ENCODE measurements at regions not wholly inside any gene's neighbourhood (a gene's known extent, or its start where the extent isn't known, plus 50 kb on each side); places are given as distances from the start of the nearest gene placed in this dataset.
"Not testable (repeated sequence)": the region's sequence is repeated elsewhere in the genome, so short reads cannot be mapped to it uniquely, and the experiment has no call there.

- DNase-seq (ENCODE audit: low read depth, low spot score) = no peak
Measured at GRCh38 chrX:113529426-113530013, 688.9 kb upstream of the AMOT start.

GRCh38 chrX:113522814-113523213, 682.2 kb upstream of the AMOT start:
- peak; percentile 22 for DNase-seq (ENCODE audit: low read depth, low spot score)

- DNase-seq (ENCODE audit: low read depth, low spot score) = no peak
Measured at GRCh38 chrX:113514906-113515305, 674.3 kb upstream of the AMOT start.

GRCh38 chrX:113512700-113513395, 672.2 kb upstream of the AMOT start:
- DNase-seq (ENCODE audit: low read depth, low spot score) = peak; percentile 47

GRCh38 chrX:113510586-113510985, 670.0 kb upstream of the AMOT start:
- DNase-seq (ENCODE audit: low read depth, low spot score) = no peak

- no peak for DNase-seq (ENCODE audit: low read depth, low spot score)
Measured at GRCh38 chrX:113492895-113493294, 652.3 kb upstream of the AMOT start.

GRCh38 chrX:113473418-113473817, 632.8 kb upstream of the AMOT start:
- no peak for DNase-seq (ENCODE audit: low read depth, low spot score)

GRCh38 chrX:113473015-113473414, 632.4 kb upstream of the AMOT start:
- not testable (repeated sequence) for DNase-seq (ENCODE audit: low read depth, low spot score)

GRCh38 chrX:113470166-113470565, 629.5 kb upstream of the AMOT start:
- no peak for DNase-seq (ENCODE audit: low read depth, low spot score)

- no peak for DNase-seq (ENCODE audit: low read depth, low spot score)
Measured at GRCh38 chrX:113457719-113458118, 617.1 kb upstream of the AMOT start.

- DNase-seq (ENCODE audit: low read depth, low spot score) = no peak
Measured at GRCh38 chrX:113455582-113455981, 615.0 kb upstream of the AMOT start.

- DNase-seq (ENCODE audit: low read depth, low spot score) = no peak
Measured at GRCh38 chrX:113429011-113429410, 588.4 kb upstream of the AMOT start.

GRCh38 chrX:113422323-113422722, 581.7 kb upstream of the AMOT start:
- no peak for DNase-seq (ENCODE audit: low read depth, low spot score)

GRCh38 chrX:113421432-113421831, 580.8 kb upstream of the AMOT start:
- no peak for DNase-seq (ENCODE audit: low read depth, low spot score)

- no peak for DNase-seq (ENCODE audit: low read depth, low spot score)
Measured at GRCh38 chrX:113412106-113412505, 571.5 kb upstream of the AMOT start.

- DNase-seq (ENCODE audit: low read depth, low spot score) = no peak
Measured at GRCh38 chrX:113408843-113409242, 568.2 kb upstream of the AMOT start.

- peak; percentile 64 for DNase-seq (ENCODE audit: low read depth, low spot score)
Measured at GRCh38 chrX:113400193-113400704, 559.6 kb upstream of the AMOT start.

- DNase-seq (ENCODE audit: low read depth, low spot score) = peak; percentile 15
Measured at GRCh38 chrX:113399506-113400192, 559.0 kb upstream of the AMOT start.

- DNase-seq (ENCODE audit: low read depth, low spot score) = no peak
Measured at GRCh38 chrX:113392355-113392754, 551.7 kb upstream of the AMOT start.

GRCh38 chrX:113391875-113392274, 551.2 kb upstream of the AMOT start:
- DNase-seq (ENCODE audit: low read depth, low spot score) = no peak

- DNase-seq (ENCODE audit: low read depth, low spot score) = no peak
Measured at GRCh38 chrX:113390531-113390930, 549.9 kb upstream of the AMOT start.

- no peak for DNase-seq (ENCODE audit: low read depth, low spot score)
Measured at GRCh38 chrX:113389846-113390245, 549.2 kb upstream of the AMOT start.

GRCh38 chrX:113384628-113385027, 544.0 kb upstream of the AMOT start:
- DNase-seq (ENCODE audit: low read depth, low spot score) = peak; percentile 63
